ENCODE measurements at regions not wholly inside any gene's neighbourhood (a gene's known extent, or its start where the extent isn't known, plus 50 kb on each side); places are given as distances from the start of the nearest gene placed in this dataset.

DNA sequence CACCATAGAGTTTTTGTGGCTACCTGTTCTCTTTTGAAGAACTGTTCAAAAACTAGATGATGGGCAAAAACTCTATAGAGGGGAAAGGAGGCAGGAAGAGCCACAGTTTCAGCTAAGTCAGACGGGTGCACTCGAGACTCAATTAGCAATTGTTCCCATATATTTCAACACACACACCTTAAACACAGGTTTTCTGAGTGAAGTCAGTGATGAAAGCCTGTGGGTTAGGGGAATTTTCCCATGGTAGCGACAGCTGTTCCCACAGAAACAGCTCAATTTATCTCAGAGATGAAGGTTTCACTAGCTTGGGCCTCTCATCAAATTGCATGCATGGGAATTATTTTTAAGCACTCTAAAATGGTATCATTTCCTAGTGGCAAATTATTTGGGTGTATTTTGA lies 143.4 kb downstream of the ZIC5 start:
- H3K9ac ChIP-seq (ENCODE audit: low read depth in 1 of 2, low read length in 2 of 2) = no peak overlapping the region
- no peaks in the 10 kb centered on the region for H3K36me3 ChIP-seq (ENCODE audit: control insufficient read depth in 1 of 2, insufficient read depth in 2 of 2, low read length in 2 of 2)
- no peaks in the 10 kb centered on the region for H3K27me3 ChIP-seq (ENCODE audit: control insufficient read depth in 1 of 2, insufficient read depth in 2 of 2, low read length in 2 of 2)
- H3K4me3 ChIP-seq (ENCODE audit: low read depth in 1 of 2, low read length in 2 of 2) = no peak overlapping the region
- H3K4me1 ChIP-seq (ENCODE audit: control insufficient read depth in 1 of 2, insufficient read depth in 2 of 2, low read length in 2 of 2) = peaks cover 3 to 5% of the 10 kb centered on the region in 2 donors
- no peak overlapping the region for H3K27ac ChIP-seq (ENCODE audit: low read depth, low read length)
- no peaks in the 10 kb centered on the region for H3K9me3 ChIP-seq (ENCODE audit: control insufficient read depth in 1 of 2, low read length in 2 of 2)

DNA sequence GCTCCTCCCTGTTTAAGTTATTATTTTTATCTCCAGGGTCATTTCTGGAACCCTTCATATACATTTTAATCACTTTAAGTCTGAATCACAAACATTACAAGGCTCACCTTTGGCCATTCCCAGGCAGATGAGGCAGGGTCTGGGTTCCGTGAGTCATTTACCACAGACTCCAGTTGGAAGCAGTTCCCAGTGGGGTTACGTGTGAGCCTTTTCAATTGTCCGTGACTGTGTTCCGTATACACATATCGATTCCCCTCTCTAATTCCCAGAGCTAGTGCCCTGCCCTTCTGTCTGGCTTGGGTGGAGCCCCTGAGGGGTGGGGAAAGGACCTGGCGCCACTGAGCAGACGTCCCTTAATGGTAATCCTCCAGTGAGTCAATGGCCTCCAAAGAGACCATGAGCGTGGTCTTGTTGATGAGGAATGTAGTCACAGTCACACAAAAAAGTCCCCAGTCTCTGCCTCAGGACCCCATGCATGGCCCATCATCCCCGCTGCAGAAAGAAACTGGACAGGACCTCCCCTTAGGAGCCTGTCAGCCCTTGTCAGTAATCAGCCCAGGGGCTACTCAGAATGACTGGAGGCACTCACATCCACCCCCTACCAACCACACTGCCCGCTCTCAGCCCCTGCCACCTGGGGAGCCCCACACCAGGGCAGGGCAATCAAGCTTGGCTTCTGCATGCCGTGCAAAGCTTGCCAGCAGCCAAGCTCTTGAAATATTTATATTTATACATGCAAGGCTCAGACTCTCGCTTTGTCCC lies 144.4 kb downstream of the ZIC5 start:
- Histone ChIP-seq H3K9me3 (ENCODE audit: control insufficient read depth in 1 of 2, low read length in 2 of 2) (no peaks in the 10 kb centered on the region), H3K9ac (ENCODE audit: low read depth in 1 of 2, low read length in 2 of 2) (no peak overlapping the region)

DNA sequence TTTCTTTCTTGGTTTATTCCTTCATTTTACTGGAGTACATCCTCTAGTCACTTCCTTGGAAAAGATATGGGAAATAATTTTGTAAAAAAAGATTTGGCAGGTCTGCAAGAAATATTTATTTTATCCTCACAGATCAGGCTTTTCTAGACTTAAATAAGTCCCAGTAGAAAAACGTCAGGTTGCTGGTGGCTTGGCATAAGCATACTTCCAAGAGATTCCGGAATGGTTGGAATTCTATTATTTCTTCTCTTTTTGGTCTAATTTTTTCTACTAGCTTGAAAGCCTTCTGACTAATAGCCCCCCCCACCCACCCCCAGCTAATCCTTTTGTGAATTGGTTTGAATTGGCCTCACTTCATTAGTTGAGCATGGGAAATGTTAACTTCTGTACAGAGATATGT lies 147.6 kb downstream of the ZIC5 start:
- H3K27me3 ChIP-seq (ENCODE audit: control insufficient read depth in 1 of 2, insufficient read depth in 2 of 2, low read length in 2 of 2) = no peaks in the 10 kb centered on the region
- H3K9me3 ChIP-seq (ENCODE audit: control insufficient read depth in 1 of 2, low read length in 2 of 2) = no peaks in the 10 kb centered on the region

More for the DNA sequence above, 144.4 kb downstream of the ZIC5 start:
- Histone ChIP-seq H3K4me1 (ENCODE audit: control insufficient read depth in 1 of 2, insufficient read depth in 2 of 2, low read length in 2 of 2) (peaks cover 3 to 5% of the 10 kb centered on the region in 2 donors), H3K36me3 (ENCODE audit: control insufficient read depth in 1 of 2, insufficient read depth in 2 of 2, low read length in 2 of 2) (no peaks in the 10 kb centered on the region), H3K4me3 (ENCODE audit: low read depth in 1 of 2, low read length in 2 of 2) (no peak overlapping the region), H3K27ac (ENCODE audit: low read depth, low read length) (no peak overlapping the region), H3K27me3 (ENCODE audit: control insufficient read depth in 1 of 2, insufficient read depth in 2 of 2, low read length in 2 of 2) (no peaks in the 10 kb centered on the region)

GRCh38 chr13:99822820-99823219 lies 148.7 kb downstream of the ZIC5 start:
- Histone ChIP-seq H3K9me3 (ENCODE audit: control insufficient read depth in 1 of 2, low read length in 2 of 2) (no peaks in the 10 kb centered on the region), H3K27ac (ENCODE audit: low read depth, low read length) (no peak overlapping the region), H3K36me3 (ENCODE audit: control insufficient read depth in 1 of 2, insufficient read depth in 2 of 2, low read length in 2 of 2) (no peaks in the 10 kb centered on the region), H3K4me3 (ENCODE audit: low read depth in 1 of 2, low read length in 2 of 2) (no peak overlapping the region), H3K27me3 (ENCODE audit: control insufficient read depth in 1 of 2, insufficient read depth in 2 of 2, low read length in 2 of 2) (no peaks in the 10 kb centered on the region), H3K4me1 (ENCODE audit: control insufficient read depth in 1 of 2, insufficient read depth in 2 of 2, low read length in 2 of 2) (peaks cover 3 to 7% of the 10 kb centered on the region in 2 donors), H3K9ac (ENCODE audit: low read depth in 1 of 2, low read length in 2 of 2) (no peak overlapping the region)

More for the DNA sequence above, 147.6 kb downstream of the ZIC5 start:
- Histone ChIP-seq H3K27ac (ENCODE audit: low read depth, low read length) (no peak overlapping the region), H3K9ac (ENCODE audit: low read depth in 1 of 2, low read length in 2 of 2) (no peak overlapping the region), H3K4me3 (ENCODE audit: low read depth in 1 of 2, low read length in 2 of 2) (no peak overlapping the region), H3K36me3 (ENCODE audit: control insufficient read depth in 1 of 2, insufficient read depth in 2 of 2, low read length in 2 of 2) (no peaks in the 10 kb centered on the region), H3K4me1 (ENCODE audit: control insufficient read depth in 1 of 2, insufficient read depth in 2 of 2, low read length in 2 of 2) (peaks cover 3 to 7% of the 10 kb centered on the region in 2 donors)

- Histone ChIP-seq H3K27me3 (ENCODE audit: control insufficient read depth in 1 of 2, insufficient read depth in 2 of 2, low read length in 2 of 2) (no peaks in the 10 kb centered on the region), H3K27ac (ENCODE audit: low read depth, low read length) (no peak overlapping the region), H3K36me3 (ENCODE audit: control insufficient read depth in 1 of 2, insufficient read depth in 2 of 2, low read length in 2 of 2) (no peaks in the 10 kb centered on the region), H3K4me1 (ENCODE audit: control insufficient read depth in 1 of 2, insufficient read depth in 2 of 2, low read length in 2 of 2) (peaks cover 3 to 7% of the 10 kb centered on the region in 2 donors), H3K9me3 (ENCODE audit: control insufficient read depth in 1 of 2, low read length in 2 of 2) (no peaks in the 10 kb centered on the region), H3K9ac (ENCODE audit: low read depth in 1 of 2, low read length in 2 of 2) (no peak overlapping the region), H3K4me3 (ENCODE audit: low read depth in 1 of 2, low read length in 2 of 2) (no peak overlapping the region)
Measured at GRCh38 chr13:99821741-99822140, 149.8 kb downstream of the ZIC5 start.

DNA sequence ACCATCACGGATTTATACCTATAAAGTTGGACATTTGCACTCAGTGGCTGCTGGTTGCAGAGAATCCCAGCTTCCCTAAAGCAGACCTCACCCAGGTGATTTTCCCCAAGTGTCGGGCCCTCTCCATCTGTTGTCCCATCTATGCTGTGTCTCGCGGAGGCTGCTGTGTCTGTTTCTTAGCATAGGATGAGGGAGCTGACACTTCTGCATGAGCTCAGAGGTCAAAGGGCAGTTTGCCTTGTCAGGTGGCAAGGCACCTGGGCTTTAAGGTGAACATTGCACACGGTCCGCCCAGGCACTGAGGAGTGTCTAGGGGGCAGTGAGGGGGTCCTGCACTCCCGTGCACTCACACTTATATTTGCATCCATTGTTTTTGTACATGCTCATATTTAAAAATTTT lies 151.6 kb downstream of the ZIC5 start:
- H3K9me3 ChIP-seq (ENCODE audit: control insufficient read depth in 1 of 2, low read length in 2 of 2) = no peaks in the 10 kb centered on the region
- H3K9ac ChIP-seq (ENCODE audit: low read depth in 1 of 2, low read length in 2 of 2) = no peak overlapping the region
- H3K27ac ChIP-seq (ENCODE audit: low read depth, low read length) = no peak overlapping the region
- no peaks in the 10 kb centered on the region for H3K27me3 ChIP-seq (ENCODE audit: control insufficient read depth in 1 of 2, insufficient read depth in 2 of 2, low read length in 2 of 2)
- H3K4me1 ChIP-seq (ENCODE audit: control insufficient read depth in 1 of 2, insufficient read depth in 2 of 2, low read length in 2 of 2) = peaks cover 3 to 7% of the 10 kb centered on the region in 2 donors
- H3K4me3 ChIP-seq (ENCODE audit: low read depth in 1 of 2, low read length in 2 of 2) = no peak overlapping the region
- H3K36me3 ChIP-seq (ENCODE audit: control insufficient read depth in 1 of 2, insufficient read depth in 2 of 2, low read length in 2 of 2) = no peaks in the 10 kb centered on the region

DNA sequence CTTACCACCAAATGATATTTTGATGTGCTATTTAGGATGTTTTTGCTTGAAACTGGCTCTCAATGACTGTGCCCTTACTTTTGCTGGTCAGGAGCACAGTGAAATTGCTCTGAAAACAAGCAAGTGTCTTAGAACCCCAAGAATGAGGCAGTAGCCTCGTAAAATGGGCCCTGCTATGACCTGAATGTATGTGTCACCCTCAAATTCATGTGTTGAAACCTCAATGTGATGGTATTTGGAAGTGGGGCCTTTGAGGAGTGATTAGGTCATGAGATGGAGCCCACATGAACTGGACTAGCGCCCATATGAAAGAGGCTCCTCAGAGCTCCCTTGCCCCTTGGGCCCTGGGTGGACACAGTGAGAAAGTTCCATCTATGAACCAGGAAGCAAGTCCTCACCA lies 155.2 kb downstream of the ZIC5 start:
- no peaks in the 10 kb centered on the region for H3K9me3 ChIP-seq (ENCODE audit: control insufficient read depth in 1 of 2, low read length in 2 of 2)
- no peaks in the 10 kb centered on the region for H3K27me3 ChIP-seq (ENCODE audit: control insufficient read depth in 1 of 2, insufficient read depth in 2 of 2, low read length in 2 of 2)
- H3K4me1 ChIP-seq (ENCODE audit: control insufficient read depth in 1 of 2, insufficient read depth in 2 of 2, low read length in 2 of 2) = peaks cover 9 to 12% of the 10 kb centered on the region in 2 donors
- H3K27ac ChIP-seq (ENCODE audit: low read depth, low read length) = no peak overlapping the region
- H3K4me3 ChIP-seq (ENCODE audit: low read depth in 1 of 2, low read length in 2 of 2) = no peak overlapping the region
- H3K9ac ChIP-seq (ENCODE audit: low read depth in 1 of 2, low read length in 2 of 2) = no peak overlapping the region
- H3K36me3 ChIP-seq (ENCODE audit: control insufficient read depth in 1 of 2, insufficient read depth in 2 of 2, low read length in 2 of 2) = no peaks in the 10 kb centered on the region

- H3K27ac ChIP-seq (ENCODE audit: low read depth, low read length) = no peak overlapping the region
Measured at GRCh38 chr13:99813336-99814095, 158.1 kb downstream of the ZIC5 start.

DNA sequence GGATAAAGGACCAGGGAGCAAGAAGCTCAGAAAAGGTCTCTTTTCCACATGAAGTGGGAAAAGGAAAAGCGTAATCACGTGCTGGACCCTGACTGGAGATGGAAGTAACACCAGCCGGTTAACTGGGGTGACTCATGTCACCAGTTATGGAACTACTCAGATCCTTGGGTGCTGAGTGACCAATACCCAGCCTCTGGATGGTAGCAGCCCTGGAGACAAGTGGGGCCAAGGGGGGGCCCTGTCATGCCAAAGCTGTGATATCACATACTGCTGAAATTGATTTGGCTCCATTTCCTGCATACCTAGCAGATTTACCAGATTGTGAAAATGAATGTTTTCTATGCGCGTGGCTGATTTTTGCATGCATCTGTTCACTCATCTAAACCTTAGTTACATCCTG lies 158.9 kb downstream of the ZIC5 start:
- Histone ChIP-seq H3K9me3 (ENCODE audit: control insufficient read depth in 1 of 2, low read length in 2 of 2) (no peaks in the 10 kb centered on the region), H3K27ac (ENCODE audit: low read depth, low read length) (no peak overlapping the region), H3K36me3 (ENCODE audit: control insufficient read depth in 1 of 2, insufficient read depth in 2 of 2, low read length in 2 of 2) (no peaks in the 10 kb centered on the region), H3K9ac (ENCODE audit: low read depth in 1 of 2, low read length in 2 of 2) (no peak overlapping the region), H3K4me3 (ENCODE audit: low read depth in 1 of 2, low read length in 2 of 2) (no peak overlapping the region), H3K27me3 (ENCODE audit: control insufficient read depth in 1 of 2, insufficient read depth in 2 of 2, low read length in 2 of 2) (no peaks in the 10 kb centered on the region), H3K4me1 (ENCODE audit: control insufficient read depth in 1 of 2, insufficient read depth in 2 of 2, low read length in 2 of 2) (peaks cover 22% of the 10 kb centered on the region in 2 donors)

More at GRCh38 chr13:99813336-99814095, 158.1 kb downstream of the ZIC5 start:
- Histone ChIP-seq H3K9ac (ENCODE audit: low read depth in 1 of 2, low read length in 2 of 2) (no peak overlapping the region), H3K4me3 (ENCODE audit: low read depth in 1 of 2, low read length in 2 of 2) (no peak overlapping the region), H3K9me3 (ENCODE audit: control insufficient read depth in 1 of 2, low read length in 2 of 2) (no peaks in the 10 kb centered on the region), H3K4me1 (ENCODE audit: control insufficient read depth in 1 of 2, insufficient read depth in 2 of 2, low read length in 2 of 2) (peaks cover 22% of the 10 kb centered on the region in 2 donors), H3K27me3 (ENCODE audit: control insufficient read depth in 1 of 2, insufficient read depth in 2 of 2, low read length in 2 of 2) (no peaks in the 10 kb centered on the region), H3K36me3 (ENCODE audit: control insufficient read depth in 1 of 2, insufficient read depth in 2 of 2, low read length in 2 of 2) (no peaks in the 10 kb centered on the region)

DNA sequence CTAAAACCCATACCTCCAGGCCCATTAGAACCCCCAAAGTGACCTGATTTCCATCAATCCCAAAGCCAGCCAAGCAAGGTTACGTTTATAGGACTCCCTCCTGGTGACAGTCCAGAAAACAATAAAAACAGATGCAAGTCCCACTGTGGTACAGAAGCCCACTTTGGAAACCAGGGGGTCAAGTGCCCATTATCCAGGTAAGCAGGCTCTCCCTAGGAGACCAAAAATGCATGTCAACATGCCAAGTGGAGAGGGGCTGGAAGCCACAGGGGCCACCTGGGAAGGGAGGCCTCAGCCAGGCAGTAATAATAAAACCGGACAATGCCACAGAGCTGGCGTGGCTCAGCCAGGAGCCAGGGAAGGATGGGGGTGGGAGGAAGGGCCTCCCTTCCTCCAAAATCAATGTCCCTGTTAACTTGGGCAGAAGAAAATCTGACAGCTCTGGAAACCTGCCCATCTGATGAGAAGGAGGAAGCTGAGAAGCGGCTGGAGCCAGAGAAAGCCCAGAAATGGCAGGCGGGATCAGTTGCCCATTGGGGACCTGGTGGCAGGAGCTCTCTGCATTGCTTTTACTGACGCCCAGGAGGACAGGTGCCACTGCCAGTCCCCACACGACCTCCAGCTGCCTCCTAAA lies 160.4 kb downstream of the ZIC5 start:
- no peaks in the 10 kb centered on the region for H3K9me3 ChIP-seq (ENCODE audit: control insufficient read depth in 1 of 2, low read length in 2 of 2)
- H3K9ac ChIP-seq (ENCODE audit: low read depth in 1 of 2, low read length in 2 of 2) = no peak overlapping the region
- H3K36me3 ChIP-seq (ENCODE audit: control insufficient read depth in 1 of 2, insufficient read depth in 2 of 2, low read length in 2 of 2) = no peaks in the 10 kb centered on the region
- H3K27ac ChIP-seq (ENCODE audit: low read depth, low read length) = no peak overlapping the region
- no peaks in the 10 kb centered on the region for H3K27me3 ChIP-seq (ENCODE audit: control insufficient read depth in 1 of 2, insufficient read depth in 2 of 2, low read length in 2 of 2)
- peaks cover 33% of the 10 kb centered on the region in 2 donors for H3K4me1 ChIP-seq (ENCODE audit: control insufficient read depth in 1 of 2, insufficient read depth in 2 of 2, low read length in 2 of 2)
- no peak overlapping the region for H3K4me3 ChIP-seq (ENCODE audit: low read depth in 1 of 2, low read length in 2 of 2)
